ENCODE measurements at regions not wholly inside any gene's neighbourhood (a gene's known extent, or its start where the extent isn't known, plus 50 kb on each side); places are given as distances from the start of the nearest gene placed in this dataset.

GRCh38 chr10:108078263-108078662 lies 913.8 kb upstream of the SORCS1 start:
- no peak for ATAC-seq
- CTCF ChIA-PET, result no interaction called here
- H2AFZ ChIP-seq (ENCODE audit: low read length), result no peak overlapping the region

GRCh38 chr10:108072466-108072865 lies 908.0 kb upstream of the SORCS1 start:
- TF ChIP-seq EZH2 (IDR thresholded peaks at IDR 0.05; ENCODE audit: low read length, unreplicated experiment) (no peak), CTCF (conservative IDR thresholded peaks at IDR 0.05; ENCODE audit: low read depth, low read length) (no peak), EZH2phosphoT487 (IDR thresholded peaks at IDR 0.05; ENCODE audit: borderline replicate concordance, low read length) (no peak)
- Histone ChIP-seq H3K79me2 (ENCODE audit: low read length) (no peaks in the 10 kb centered on the region), H3K9ac (ENCODE audit: low read length) (no peak overlapping the region), H3K4me1 (ENCODE audit: insufficient read depth, low read length) (0 out of 2 replicates have a peak, but pooled peaks cover 5% of the 10 kb centered on the region), H3K4me3 (ENCODE audit: low read length) (no peak overlapping the region), H2AFZ (ENCODE audit: low read length) (no peak overlapping the region), H3K4me2 (ENCODE audit: low read length) (no peak overlapping the region), H3K9me2 (replicated peaks; ENCODE audit: low read length) (no peaks in the 10 kb centered on the region), H3K27ac (ENCODE audit: low read length) (no peak overlapping the region), H4K20me1 (ENCODE audit: low read length) (no peaks in the 10 kb centered on the region), H3K36me3 (ENCODE audit: low read depth, low read length) (no peaks in the 10 kb centered on the region), H3F3A (ENCODE audit: low read length, unreplicated experiment) (no peaks in the 10 kb centered on the region), H3K9me3 (ENCODE audit: low read length) (no peaks in the 10 kb centered on the region), H3K27me3 (ENCODE audit: low read length) (no peaks in the 10 kb centered on the region)
- BruUV-seq (replicated peaks), result no TSS peak
- ChIA-PET POLR2A (ENCODE audit: unreplicated experiment) (no interaction called here), CTCF (no interaction called here)
- intact Hi-C loops (cut with micrococcal nuclease), result no loop called here
- ATAC-seq (no peak), DNase-seq (no peak)

More at GRCh38 chr10:108078263-108078662, 913.8 kb upstream of the SORCS1 start:
- H3K4me3 ChIP-seq (ENCODE audit: low read length), result no peak overlapping the region
- no peak overlapping the region for H3K27ac ChIP-seq (ENCODE audit: low read length)
- H3F3A ChIP-seq (ENCODE audit: low read length, unreplicated experiment), result no peaks in the 10 kb centered on the region
- no peak overlapping the region for H3K4me2 ChIP-seq (ENCODE audit: low read length)
- no peaks in the 10 kb centered on the region for H3K9me3 ChIP-seq (ENCODE audit: low read length)
- no peaks in the 10 kb centered on the region for H4K20me1 ChIP-seq (ENCODE audit: low read length)
- intact Hi-C loops (cut with micrococcal nuclease), result no loop called here
- H3K4me1 ChIP-seq (ENCODE audit: insufficient read depth, low read length), result no peaks in the 10 kb centered on the region
- no peaks in the 10 kb centered on the region for H3K9me2 ChIP-seq (replicated peaks; ENCODE audit: low read length)
- TF ChIP-seq EZH2 (IDR thresholded peaks at IDR 0.05; ENCODE audit: low read length, unreplicated experiment) (no peak), EZH2phosphoT487 (IDR thresholded peaks at IDR 0.05; ENCODE audit: borderline replicate concordance, low read length) (no peak)
- no TSS peak for BruUV-seq (replicated peaks)
- no peaks in the 10 kb centered on the region for H3K36me3 ChIP-seq (ENCODE audit: low read depth, low read length)
- no peak for DNase-seq
- H3K9ac ChIP-seq (ENCODE audit: low read length), result no peak overlapping the region
- H3K27me3 ChIP-seq (ENCODE audit: low read length), result no peaks in the 10 kb centered on the region
- no peaks in the 10 kb centered on the region for H3K79me2 ChIP-seq (ENCODE audit: low read length)
- POLR2A ChIA-PET (ENCODE audit: unreplicated experiment), result no interaction called here

- Histone ChIP-seq H3K9ac (ENCODE audit: low read length) (no peak overlapping the region), H2AFZ (ENCODE audit: low read length) (no peak overlapping the region), H3F3A (ENCODE audit: low read length, unreplicated experiment) (no peaks in the 10 kb centered on the region), H3K79me2 (ENCODE audit: low read length) (no peaks in the 10 kb centered on the region), H3K4me1 (ENCODE audit: insufficient read depth, low read length) (0 out of 2 replicates have a peak, but pooled peaks cover 5% of the 10 kb centered on the region), H3K4me3 (ENCODE audit: low read length) (no peak overlapping the region), H3K27ac (ENCODE audit: low read length) (no peak overlapping the region), H3K9me3 (ENCODE audit: low read length) (no peaks in the 10 kb centered on the region), H3K36me3 (ENCODE audit: low read depth, low read length) (no peaks in the 10 kb centered on the region), H3K4me2 (ENCODE audit: low read length) (no peak overlapping the region), H3K27me3 (ENCODE audit: low read length) (no peaks in the 10 kb centered on the region), H3K9me2 (replicated peaks; ENCODE audit: low read length) (no peaks in the 10 kb centered on the region), H4K20me1 (ENCODE audit: low read length) (no peaks in the 10 kb centered on the region)
- BruUV-seq (replicated peaks), result no TSS peak
- peak; percentile 22 for DNase-seq
- TF ChIP-seq EZH2 (IDR thresholded peaks at IDR 0.05; ENCODE audit: low read length, unreplicated experiment) (no peak), EZH2phosphoT487 (IDR thresholded peaks at IDR 0.05; ENCODE audit: borderline replicate concordance, low read length) (no peak), CTCF (conservative IDR thresholded peaks at IDR 0.05; ENCODE audit: low read depth, low read length) (no peak)
- intact Hi-C loops (cut with micrococcal nuclease), result no loop called here
- POLR2A ChIA-PET (ENCODE audit: unreplicated experiment), result no interaction called here
- peak; percentile 54; the same call in 1 of the 2 replicates for ATAC-seq
- CTCF ChIA-PET, result no interaction called here
Observed at GRCh38 chr10:108070789-108071188, 906.3 kb upstream of the SORCS1 start.
